Tibial nerve (tissue), 4 donors: ENCODE measurements at regions not wholly inside any gene's neighbourhood (a gene's known extent, or its start where the extent isn't known, plus 50 kb on each side); places are given as distances from the start of the nearest gene placed in this dataset.

ENCODE experiments used
- EP300 ChIP-seq, 2 donors: sonication (generic); formaldehyde crosslinking; IDR thresholded peaks; one replicate each; pipeline ENCODE4 v1.6.1; 2017; ENCODE audit warnings: antibody characterized with exemption in 2 of 2, mild to moderate bottlenecking in 1 of 2
- TF ChIP-seq, protein P1 (sequence below), 5 experiments: fragments of 200-600 bp in 3 of 5; fragments of 450-650 bp in 2 of 5; sonication (generic) in 3 of 5; IDR thresholded peaks; one replicate each; pipeline ENCODE4 v1.5.1; 2016 to 2019; ENCODE audit warnings: antibody characterized with exemption in 5 of 5, mild to moderate bottlenecking in 3 of 5, moderate library complexity in 2 of 5

DNA sequence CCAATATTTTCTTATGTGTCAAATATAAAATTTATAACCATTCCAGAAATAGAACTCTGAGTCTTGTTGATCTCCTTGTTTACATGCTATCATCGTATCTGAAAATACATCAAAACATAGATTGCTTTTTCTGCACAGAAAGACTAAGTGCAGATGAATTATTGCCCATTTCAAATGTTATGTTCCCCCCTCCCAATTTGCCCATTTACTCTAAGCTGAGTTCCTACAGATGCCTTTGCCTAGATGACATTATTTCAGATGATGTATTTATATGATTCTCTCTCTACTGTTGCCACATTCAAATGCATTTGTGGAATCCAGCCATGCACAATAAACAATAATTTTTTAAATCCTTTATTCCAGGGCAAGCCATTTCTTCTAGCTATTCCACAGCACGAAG lies 810.1 kb upstream of the MGAT4C start:
- TF ChIP-seq, protein P1, sequence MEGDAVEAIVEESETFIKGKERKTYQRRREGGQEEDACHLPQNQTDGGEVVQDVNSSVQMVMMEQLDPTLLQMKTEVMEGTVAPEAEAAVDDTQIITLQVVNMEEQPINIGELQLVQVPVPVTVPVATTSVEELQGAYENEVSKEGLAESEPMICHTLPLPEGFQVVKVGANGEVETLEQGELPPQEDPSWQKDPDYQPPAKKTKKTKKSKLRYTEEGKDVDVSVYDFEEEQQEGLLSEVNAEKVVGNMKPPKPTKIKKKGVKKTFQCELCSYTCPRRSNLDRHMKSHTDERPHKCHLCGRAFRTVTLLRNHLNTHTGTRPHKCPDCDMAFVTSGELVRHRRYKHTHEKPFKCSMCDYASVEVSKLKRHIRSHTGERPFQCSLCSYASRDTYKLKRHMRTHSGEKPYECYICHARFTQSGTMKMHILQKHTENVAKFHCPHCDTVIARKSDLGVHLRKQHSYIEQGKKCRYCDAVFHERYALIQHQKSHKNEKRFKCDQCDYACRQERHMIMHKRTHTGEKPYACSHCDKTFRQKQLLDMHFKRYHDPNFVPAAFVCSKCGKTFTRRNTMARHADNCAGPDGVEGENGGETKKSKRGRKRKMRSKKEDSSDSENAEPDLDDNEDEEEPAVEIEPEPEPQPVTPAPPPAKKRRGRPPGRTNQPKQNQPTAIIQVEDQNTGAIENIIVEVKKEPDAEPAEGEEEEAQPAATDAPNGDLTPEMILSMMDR (IDR thresholded peaks at IDR 0.05) = no peak
- no peak for TF ChIP-seq EP300 (IDR thresholded peaks at IDR 0.05)
